ENCODE measurements at regions not wholly inside any gene's neighbourhood (a gene's known extent, or its start where the extent isn't known, plus 50 kb on each side); places are given as distances from the start of the nearest gene placed in this dataset.

GRCh38 chr9:88643931-88644330 lies 109.0 kb downstream of the NXNL2 start:
- no peak for TF ChIP-seq ELK1 (IDR thresholded peaks at IDR 0.05; ENCODE audit: borderline replicate concordance, low read depth, low read length)
- no peak for TF ChIP-seq CEBPB (IDR thresholded peaks at IDR 0.05; ENCODE audit: low read depth, low read length)
- no peak for TF ChIP-seq CTCF (conservative IDR thresholded peaks at IDR 0.05; ENCODE audit: low read depth, low read length)
- TF ChIP-seq POLR2A (IDR thresholded peaks at IDR 0.05; ENCODE audit: low read depth, low read length): no peak
- no peak for TF ChIP-seq RAD21 (IDR thresholded peaks at IDR 0.05; ENCODE audit: low read length)
- no peak for TF ChIP-seq FOS (IDR thresholded peaks at IDR 0.05; ENCODE audit: low read depth, low read length)
- TF ChIP-seq RCOR1 (IDR thresholded peaks at IDR 0.05; ENCODE audit: insufficient replicate concordance, low read length): no peak
- TF ChIP-seq MXI1 (IDR thresholded peaks at IDR 0.05; ENCODE audit: borderline replicate concordance, low read depth, low read length): no peak
- TF ChIP-seq SMC3 (IDR thresholded peaks at IDR 0.05; ENCODE audit: low read depth, low read length): no peak
- TF ChIP-seq MAFK (IDR thresholded peaks at IDR 0.05; ENCODE audit: low read depth, low read length): peak; percentile 46
- TF ChIP-seq BHLHE40 (IDR thresholded peaks at IDR 0.05; ENCODE audit: low read depth, low read length): no peak

Measured in IMR-90 (cell line).